ENCODE measurements at regions not wholly inside any gene's neighbourhood (a gene's known extent, or its start where the extent isn't known, plus 50 kb on each side); places are given as distances from the start of the nearest gene placed in this dataset.

- intact Hi-C loops (cut with micrococcal nuclease) = loop anchor here (10.0 kb wide), 1 partner anchor 70 kb away; no protein-coding TSS in a partner anchor
Measured at GRCh38 chr9:38164659-38165221, 95.7 kb upstream of the SHB start.

GRCh38 chr9:38163518-38163917, 94.5 kb upstream of the SHB start:
- intact Hi-C loops (cut with micrococcal nuclease) = loop anchor here (10.0 kb wide), 1 partner anchor 69 kb away; no protein-coding TSS in a partner anchor

GRCh38 chr9:38162332-38163211, 93.5 kb upstream of the SHB start:
- intact Hi-C loops (cut with micrococcal nuclease) = loop anchor here (10.0 kb wide), 1 partner anchor 68 kb away; no protein-coding TSS in a partner anchor

GRCh38 chr9:38160613-38161215, 91.7 kb upstream of the SHB start:
- intact Hi-C loops (cut with micrococcal nuclease) = loop anchor here (1.0 to 10.0 kb wide), 3 partner anchors 66 to 247 kb away; no protein-coding TSS in a partner anchor

- intact Hi-C loops (cut with micrococcal nuclease) = no loop called here
Measured at GRCh38 chr9:38159599-38159998, 90.6 kb upstream of the SHB start.

- intact Hi-C loops (cut with micrococcal nuclease) = no loop called here
Measured at GRCh38 chr9:38158628-38159027, 89.6 kb upstream of the SHB start.

- intact Hi-C loops (cut with micrococcal nuclease) = no loop called here
Measured at GRCh38 chr9:38157711-38158110, 88.7 kb upstream of the SHB start.

- intact Hi-C loops (cut with micrococcal nuclease) = no loop called here
Measured at GRCh38 chr9:38154501-38155421, 85.7 kb upstream of the SHB start.

- intact Hi-C loops (cut with micrococcal nuclease) = no loop called here
Measured at GRCh38 chr9:38153910-38154291, 84.9 kb upstream of the SHB start.

- intact Hi-C loops (cut with micrococcal nuclease) = no loop called here
Measured at GRCh38 chr9:38153152-38153909, 84.3 kb upstream of the SHB start.

- intact Hi-C loops (cut with micrococcal nuclease) = no loop called here
Measured at GRCh38 chr9:38149647-38150046, 80.6 kb upstream of the SHB start.

GRCh38 chr9:38146844-38147243, 77.8 kb upstream of the SHB start:
- intact Hi-C loops (cut with micrococcal nuclease) = no loop called here

- intact Hi-C loops (cut with micrococcal nuclease) = no loop called here
Measured at GRCh38 chr9:38145526-38146053, 76.6 kb upstream of the SHB start.

GRCh38 chr9:38144421-38144820, 75.4 kb upstream of the SHB start:
- intact Hi-C loops (cut with micrococcal nuclease) = no loop called here

GRCh38 chr9:38141746-38142591, 72.9 kb upstream of the SHB start:
- intact Hi-C loops (cut with micrococcal nuclease) = no loop called here

- intact Hi-C loops (cut with micrococcal nuclease) = no loop called here
Measured at GRCh38 chr9:38138276-38138675, 69.2 kb upstream of the SHB start.

GRCh38 chr9:38137342-38137741, 68.3 kb upstream of the SHB start:
- intact Hi-C loops (cut with micrococcal nuclease) = no loop called here

GRCh38 chr9:38136386-38136785, 67.4 kb upstream of the SHB start:
- intact Hi-C loops (cut with micrococcal nuclease) = no loop called here

GRCh38 chr9:38134611-38135237, 65.7 kb upstream of the SHB start:
- intact Hi-C loops (cut with micrococcal nuclease) = no loop called here
